Thymus (tissue), 11 donors: ENCODE measurements at regions not wholly inside any gene's neighbourhood (a gene's known extent, or its start where the extent isn't known, plus 50 kb on each side); places are given as distances from the start of the nearest gene placed in this dataset.
A peak's percentile ranks its signal among the peaks of the same experiment; 100 is the strongest.

ENCODE experiments used
- DNase-seq, 9 donors: peaks; one replicate each; pipeline ENCODE4 v3.0.0-alpha.2; 2013; ENCODE audit warnings: low spot score in 9 of 9, low read depth in 6 of 9, missing footprints in 1 of 9
- H3K27ac ChIP-seq, 2 donors: one replicate each; pipeline ENCODE4 v1.5.1; 2013; ENCODE audit warnings: control low read depth in 1 of 2, low read depth in 1 of 2, low read length in 1 of 2, mild to moderate bottlenecking in 1 of 2, moderate library complexity in 1 of 2
- H3K27me3 ChIP-seq, 2 donors: one replicate each; pipeline ENCODE4 v1.5.1; 2013; ENCODE audit warnings: low read length in 1 of 2; ENCODE audit not compliant: control insufficient read depth in 2 of 2, insufficient read depth in 1 of 2
- H3K36me3 ChIP-seq, 2 donors: one replicate each; pipeline ENCODE4 v1.5.1; 2013; ENCODE audit warnings: low read length in 1 of 2, mild to moderate bottlenecking in 1 of 2, moderate library complexity in 1 of 2; ENCODE audit not compliant: control insufficient read depth in 2 of 2, insufficient read depth in 2 of 2
- H3K4me1 ChIP-seq, 2 donors: one replicate each; pipeline ENCODE4 v1.5.1; 2013; ENCODE audit warnings: low read length in 2 of 2; ENCODE audit not compliant: control insufficient read depth in 2 of 2, insufficient read depth in 2 of 2
- H3K4me3 ChIP-seq, 2 donors: one replicate each; pipeline ENCODE4 v1.5.1; 2013; ENCODE audit warnings: low read length in 2 of 2, control low read depth in 1 of 2, mild to moderate bottlenecking in 1 of 2
- H3K9me3 ChIP-seq, 2 donors: one replicate each; pipeline ENCODE4 v1.5.1; 2013; ENCODE audit warnings: low read length in 1 of 2, mild to moderate bottlenecking in 1 of 2; ENCODE audit not compliant: control insufficient read depth in 2 of 2, insufficient read depth in 1 of 2
- WGBS: extraction: QIAGEN DNeasy Blood & Tissue Kit; methylation state at CpG from one replicate; pipeline ENCODE4 v1.1.7; 2013; 5-methylcytosine and 5-hydroxymethylcytosine counted together
- donor health status: healthy.

DNA sequence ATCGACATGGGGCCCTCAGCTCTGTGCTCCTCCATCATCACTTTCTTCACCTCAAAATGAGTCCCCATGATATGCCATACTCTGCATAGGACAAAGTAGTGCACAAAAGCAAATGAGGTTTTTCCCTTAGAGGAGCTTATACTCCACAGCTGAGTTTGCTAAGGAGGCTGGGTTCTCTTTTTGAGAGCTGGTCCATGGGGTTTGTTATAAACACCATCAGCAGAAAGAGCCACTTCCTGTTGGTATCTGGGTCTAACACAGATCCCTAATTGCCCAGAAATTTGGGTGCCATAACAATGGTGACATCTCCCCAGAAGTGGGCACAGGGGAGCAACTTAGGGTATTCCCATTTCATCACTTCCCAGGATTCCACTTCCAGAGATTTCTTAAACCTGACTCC, 395.7 kb downstream of the FOXO1 start:
- no peak overlapping the region for H3K27ac ChIP-seq
- no peaks in the 10 kb centered on the region for H3K27me3 ChIP-seq
- no peaks in the 10 kb centered on the region for H3K36me3 ChIP-seq
- WGBS = 57% methylated on average over 1 of the region's 1 CpG
- DNase-seq = no peak
- H3K4me3 ChIP-seq = no peak overlapping the region
- H3K9me3 ChIP-seq = no peaks in the 10 kb centered on the region
- H3K4me1 ChIP-seq = peaks cover 2 to 17% of the 10 kb centered on the region in 2 donors

DNA sequence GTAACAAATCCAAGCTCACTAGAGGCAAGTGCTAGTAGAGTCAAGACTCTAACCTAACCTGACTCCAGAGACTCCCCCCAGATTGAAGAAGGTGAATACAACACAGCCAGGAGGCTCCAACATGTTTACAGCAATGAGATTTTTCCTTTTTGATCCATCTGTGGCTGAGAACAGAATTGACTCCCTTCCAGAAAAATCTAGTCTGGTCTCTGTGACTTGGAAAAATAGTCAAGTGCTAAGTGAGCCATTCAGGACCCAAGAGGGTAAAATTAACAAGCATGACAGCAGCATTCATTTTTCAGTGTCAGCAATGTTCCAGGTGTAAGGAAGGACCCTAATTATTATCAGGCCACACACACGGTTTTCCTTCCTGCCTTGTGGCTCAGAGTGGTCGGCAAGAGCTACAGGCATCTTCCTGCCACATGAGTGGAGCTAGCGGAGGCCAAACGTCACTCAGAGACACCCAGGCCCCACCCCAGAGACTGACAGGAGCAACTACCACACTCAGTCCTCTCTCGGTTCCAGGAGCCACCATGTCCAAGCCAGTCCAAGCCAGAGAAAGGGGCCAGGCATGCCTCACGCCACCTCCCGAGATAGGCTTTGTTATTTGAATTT, 395.1 kb downstream of the FOXO1 start:
- Histone ChIP-seq H3K27ac (peak overlapping the region in 1 of 2 donors; percentile 36), H3K4me3 (no peak overlapping the region), H3K27me3 (no peaks in the 10 kb centered on the region), H3K9me3 (no peaks in the 10 kb centered on the region), H3K4me1 (peaks cover 2 to 17% of the 10 kb centered on the region in 2 donors), H3K36me3 (no peaks in the 10 kb centered on the region)
- peak in 2 of 9 donors; percentile 4 to 28 for DNase-seq
- WGBS = 17% methylated on average over 7 of the region's 7 CpGs

DNA sequence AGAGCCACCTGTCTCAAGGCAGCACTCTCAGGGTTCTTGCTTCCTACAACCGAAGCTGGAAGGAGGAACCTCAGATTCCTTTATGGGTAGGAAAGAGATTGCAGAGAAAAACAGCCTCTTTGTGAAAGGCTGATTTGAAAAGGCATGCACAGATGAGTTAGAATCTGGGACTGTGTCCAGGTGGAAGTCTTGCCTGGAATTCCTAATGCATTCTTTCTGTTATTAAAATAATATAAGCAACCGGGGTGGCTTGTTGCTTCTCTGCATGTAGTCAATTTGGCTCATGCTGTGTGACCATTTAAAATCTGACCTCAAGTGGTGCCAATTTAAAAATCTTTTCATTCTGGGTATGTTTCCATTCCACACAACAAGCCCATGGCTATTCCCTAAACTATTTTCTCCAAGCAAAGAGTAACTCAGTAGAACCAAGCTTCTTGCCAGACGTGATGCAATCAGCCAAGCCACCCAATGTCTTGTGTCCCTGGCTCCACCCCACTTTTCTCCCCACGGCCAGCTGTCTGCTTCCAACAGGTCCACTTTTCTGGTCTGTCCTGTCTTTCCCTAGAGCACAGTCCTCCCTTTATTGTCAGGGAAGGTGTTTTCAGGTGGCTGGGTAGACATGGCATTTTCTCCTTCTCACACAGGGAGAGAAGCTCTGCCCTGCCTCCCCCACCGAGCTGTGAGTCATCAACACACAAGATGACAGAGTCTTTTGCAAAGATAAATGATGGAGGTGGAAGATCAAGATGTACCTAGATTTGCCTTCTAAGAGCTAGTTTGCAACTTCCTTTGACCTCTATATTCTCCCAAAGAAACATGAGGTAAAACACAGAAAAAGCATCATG, 394.3 kb downstream of the FOXO1 start:
- H3K36me3 ChIP-seq = no peaks in the 10 kb centered on the region
- H3K27ac ChIP-seq = peak overlapping the region; percentile 16 to 36
- H3K27me3 ChIP-seq = no peaks in the 10 kb centered on the region
- H3K4me3 ChIP-seq = no peak overlapping the region
- no peaks in the 10 kb centered on the region for H3K9me3 ChIP-seq
- peak in 2 of 9 donors; percentile 4 to 32 for DNase-seq
- WGBS = 60% methylated on average over 5 of the region's 5 CpGs
- peaks cover 2 to 17% of the 10 kb centered on the region in 2 donors for H3K4me1 ChIP-seq

DNA sequence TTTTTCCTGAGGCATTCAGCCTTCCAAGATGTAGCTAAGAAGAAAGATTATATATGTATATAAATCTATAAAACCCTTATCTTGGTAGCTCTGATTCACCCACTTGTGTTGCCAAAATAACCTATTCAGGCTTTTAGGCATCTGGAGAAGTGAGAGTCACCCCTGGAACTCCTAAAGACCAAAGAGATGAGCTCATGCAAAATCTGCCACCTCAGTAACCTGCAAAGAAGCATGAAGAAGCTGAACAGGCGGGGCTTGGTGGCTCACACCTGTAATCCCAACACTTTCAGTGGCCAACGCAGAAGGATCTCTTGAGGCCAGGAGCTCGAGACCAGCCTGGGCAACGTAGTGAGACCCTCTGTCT, 393.7 kb downstream of the FOXO1 start:
- no peak overlapping the region for H3K4me3 ChIP-seq
- H3K27ac ChIP-seq = no peak overlapping the region
- H3K36me3 ChIP-seq = no peaks in the 10 kb centered on the region
- peak in 1 of 9 donors; percentile 7 for DNase-seq
- no peaks in the 10 kb centered on the region for H3K27me3 ChIP-seq
- 95% methylated on average over 4 of the region's 4 CpGs for WGBS
- H3K4me1 ChIP-seq = peaks cover 2 to 17% of the 10 kb centered on the region in 2 donors
- H3K9me3 ChIP-seq = no peaks in the 10 kb centered on the region

DNA sequence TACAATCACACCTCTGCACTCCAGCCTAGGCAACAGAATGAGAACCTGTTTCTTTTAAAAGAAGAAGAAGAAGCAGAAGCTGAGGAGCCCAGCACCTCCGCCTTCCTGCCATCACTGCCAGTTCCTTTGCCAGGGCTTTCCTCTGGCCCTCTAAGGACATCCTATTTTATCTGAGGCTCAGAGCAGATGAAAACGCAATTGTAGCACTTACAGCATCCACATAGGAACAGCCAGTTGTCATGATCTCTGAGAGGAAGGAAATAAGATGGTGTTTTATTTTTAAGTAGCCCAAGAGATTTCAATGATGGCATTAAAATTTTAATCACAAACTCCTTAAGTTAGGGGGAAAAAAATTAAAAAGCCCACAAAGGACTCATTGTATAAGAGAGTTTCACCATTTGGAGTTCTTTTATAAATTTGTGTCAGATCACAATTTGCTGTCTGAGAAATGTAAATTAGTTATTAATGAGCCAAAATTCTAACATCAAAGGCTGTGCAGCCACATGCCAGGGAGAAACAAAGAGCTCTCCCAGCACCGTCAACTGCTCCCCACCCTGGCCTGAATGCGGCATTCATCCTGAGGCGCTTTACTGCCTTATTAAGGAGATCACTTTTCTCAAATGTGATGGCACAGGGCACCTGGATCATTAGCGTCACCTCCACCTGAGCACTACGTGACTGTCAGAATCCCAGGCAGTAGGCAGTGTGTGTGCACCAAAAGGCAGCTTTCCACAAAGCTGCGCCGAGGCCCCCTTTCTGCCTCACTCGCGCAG, 393.0 kb downstream of the FOXO1 start:
- H3K27me3 ChIP-seq = no peaks in the 10 kb centered on the region
- no peak overlapping the region for H3K4me3 ChIP-seq
- 93% methylated on average over 11 of the region's 11 CpGs for WGBS
- no peaks in the 10 kb centered on the region for H3K9me3 ChIP-seq
- no peak for DNase-seq
- peaks cover 2 to 17% of the 10 kb centered on the region in 2 donors for H3K4me1 ChIP-seq
- H3K27ac ChIP-seq = no peak overlapping the region
- no peaks in the 10 kb centered on the region for H3K36me3 ChIP-seq

DNA sequence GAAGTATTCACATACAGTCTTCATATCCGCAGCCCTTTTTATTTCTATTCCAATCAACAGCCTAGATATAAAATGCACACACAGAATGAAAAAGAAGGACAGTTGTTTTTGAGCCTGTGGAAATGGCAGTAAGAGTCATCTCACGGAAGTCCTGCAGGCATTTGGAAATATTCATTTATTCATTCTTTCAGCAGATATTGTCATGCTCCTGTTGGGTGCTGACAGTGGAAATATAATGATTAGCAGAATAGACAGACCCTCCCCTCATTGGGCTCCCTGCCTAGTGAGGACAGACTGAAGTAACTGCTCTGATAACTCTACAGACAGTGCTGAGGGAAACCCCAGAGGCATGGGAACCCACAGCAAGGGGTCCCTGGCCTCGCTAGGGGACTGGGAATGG, 392.3 kb downstream of the FOXO1 start:
- WGBS = 96% methylated on average over 3 of the region's 3 CpGs

DNA sequence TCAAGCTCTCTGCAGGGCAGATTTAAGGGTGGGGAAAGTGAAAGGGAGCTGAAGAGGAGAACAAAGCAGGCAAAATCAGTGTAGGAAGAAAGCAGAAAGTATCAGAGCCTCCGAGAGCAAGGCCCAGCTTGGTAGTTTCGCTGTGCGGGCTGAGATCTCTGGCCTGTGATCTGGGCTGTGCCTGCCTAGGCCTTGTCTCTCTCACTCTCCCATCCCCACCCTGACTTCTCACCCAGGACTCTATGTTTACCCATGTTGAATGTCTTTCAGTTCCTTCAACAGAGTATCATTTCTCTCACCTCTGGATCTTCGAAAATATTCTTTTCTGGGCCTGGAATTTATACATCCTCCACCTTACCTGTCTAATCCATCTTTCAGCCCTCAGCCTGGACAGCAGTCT, 391.3 kb downstream of the FOXO1 start:
- WGBS = 97% methylated on average over 4 of the region's 4 CpGs

More for the DNA sequence above, 392.3 kb downstream of the FOXO1 start:
- Histone ChIP-seq H3K27me3 (no peaks in the 10 kb centered on the region), H3K4me1 (peaks cover 2 to 17% of the 10 kb centered on the region in 2 donors), H3K36me3 (no peaks in the 10 kb centered on the region), H3K27ac (no peak overlapping the region), H3K4me3 (no peak overlapping the region), H3K9me3 (no peaks in the 10 kb centered on the region)
- no peak for DNase-seq

DNA sequence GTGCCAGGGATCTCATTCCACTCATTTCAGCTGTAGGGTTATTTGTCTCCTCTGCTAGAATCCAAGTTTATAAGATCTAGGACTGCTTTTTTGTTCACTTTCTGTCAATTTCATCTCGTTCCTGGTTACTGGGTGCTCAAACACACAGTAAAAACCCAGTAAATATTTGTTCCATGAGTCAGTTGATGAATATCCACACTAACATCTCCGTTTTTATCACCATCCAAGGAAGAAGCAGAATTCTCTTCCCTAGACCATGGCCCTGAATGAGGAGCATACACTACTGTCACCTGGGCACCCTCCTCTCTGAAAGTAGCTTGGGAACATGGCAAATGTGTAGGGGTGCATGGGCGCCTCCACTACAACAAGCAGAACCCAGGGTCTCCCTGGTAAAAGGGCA, 390.8 kb downstream of the FOXO1 start:
- Histone ChIP-seq H3K27me3 (no peaks in the 10 kb centered on the region), H3K4me1 (peaks cover 2 to 17% of the 10 kb centered on the region in 2 donors), H3K4me3 (no peak overlapping the region), H3K9me3 (no peaks in the 10 kb centered on the region), H3K36me3 (no peaks in the 10 kb centered on the region), H3K27ac (no peak overlapping the region)
- 94% methylated on average over 3 of the region's 3 CpGs for WGBS
- DNase-seq = no peak

More for the DNA sequence above, 391.3 kb downstream of the FOXO1 start:
- Histone ChIP-seq H3K9me3 (no peaks in the 10 kb centered on the region), H3K27ac (no peak overlapping the region), H3K27me3 (no peaks in the 10 kb centered on the region), H3K4me3 (no peak overlapping the region), H3K4me1 (peaks cover 2 to 17% of the 10 kb centered on the region in 2 donors), H3K36me3 (no peaks in the 10 kb centered on the region)
- no peak for DNase-seq

DNA sequence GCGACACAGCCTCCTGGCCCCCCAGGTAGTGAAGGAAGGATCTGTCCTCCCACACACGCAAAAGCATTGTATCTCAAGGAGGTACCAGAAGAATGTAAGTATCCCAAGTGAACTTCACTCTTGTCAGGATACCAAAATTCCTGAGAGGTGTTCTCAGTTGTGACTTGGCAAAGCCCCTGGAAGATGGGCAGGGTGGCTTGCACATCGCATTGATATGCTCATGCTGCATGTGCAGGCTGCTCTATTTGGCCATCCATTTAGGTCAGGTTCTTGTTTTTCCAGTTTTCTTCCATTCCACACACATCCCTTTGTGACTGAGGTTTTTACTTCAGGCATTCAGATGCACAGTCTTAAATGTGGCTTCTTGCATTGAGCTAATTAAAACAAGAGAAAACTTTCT, 382.8 kb downstream of the FOXO1 start:
- no peaks in the 10 kb centered on the region for H3K27me3 ChIP-seq
- H3K9me3 ChIP-seq = no peaks in the 10 kb centered on the region
- DNase-seq = no peak
- H3K4me3 ChIP-seq = no peak overlapping the region
- no peaks in the 10 kb centered on the region for H3K4me1 ChIP-seq
- WGBS = 79% methylated on average over 3 of the region's 3 CpGs
- no peaks in the 10 kb centered on the region for H3K36me3 ChIP-seq
- no peak overlapping the region for H3K27ac ChIP-seq
